ENCODE measurements at regions not wholly inside any gene's neighbourhood (a gene's known extent, or its start where the extent isn't known, plus 50 kb on each side); places are given as distances from the start of the nearest gene placed in this dataset.
A peak's percentile ranks its signal among the peaks of the same experiment; 100 is the strongest.

- Histone ChIP-seq H4K8ac (ENCODE audit: extremely low read depth, insufficient read depth, low read length) (no peak overlapping the region), H3K23me2 (ENCODE audit: low read depth, low read length) (no peaks in the 10 kb centered on the region), H3K4ac (replicated peaks; ENCODE audit: insufficient read length, low read depth, low read length) (no peak overlapping the region), H3K18ac (ENCODE audit: extremely low read depth, low read length) (no peak overlapping the region), H3K4me1 (replicated peaks in 1 of 4; ENCODE audit: control insufficient read depth in 3 of 4, insufficient read depth in 4 of 4, low read length in 3 of 4) (peaks cover 0 to 4% (median 0%) of the 10 kb centered on the region in 4 experiments; a peak in 2 of 7 replicates), H3K4me2 (ENCODE audit: insufficient read depth in 1 of 2, low read depth in 2 of 2, low read length in 2 of 2) (no peak overlapping the region), H4K20me1 (replicated peaks in 1 of 2; ENCODE audit: control insufficient read depth in 1 of 2, insufficient read depth in 2 of 2, low read length in 2 of 2) (no peaks in the 10 kb centered on the region), H3K79me2 (ENCODE audit: control insufficient read depth in 1 of 2, insufficient read depth in 2 of 2, low read length in 2 of 2) (no peaks in the 10 kb centered on the region), H2BK5ac (ENCODE audit: low read depth, low read length) (no peak overlapping the region), H3K4me3 (ENCODE audit: extremely low read depth in 1 of 4, insufficient read depth in 2 of 4, low read depth in 3 of 4, low read length in 4 of 4) (no peak overlapping the region), H2BK12ac (ENCODE audit: low read depth, low read length) (no peak overlapping the region), H2BK20ac (ENCODE audit: low read length) (no peak overlapping the region), H2AK5ac (ENCODE audit: low read depth, low read length) (no peak overlapping the region; the same call in 1 of the 2 replicates), H3K9me3 (ENCODE audit: insufficient read depth in 2 of 2, low read depth in 1 of 2, low read length in 1 of 2) (no peaks in the 10 kb centered on the region), H3K36me3 (ENCODE audit: control insufficient read depth in 2 of 4, insufficient read depth in 4 of 4, low read length in 3 of 4) (no peaks in the 10 kb centered on the region), H3K14ac (ENCODE audit: insufficient read length) (no peak overlapping the region), H3K27ac (ENCODE audit: low read depth, low read length) (no peak overlapping the region), H4K5ac (ENCODE audit: insufficient read length, low read depth, low read length) (no peak overlapping the region), H3K56ac (replicated peaks; ENCODE audit: insufficient read length, low read depth, low read length) (no peak overlapping the region), H3K23ac (ENCODE audit: insufficient read length) (no peak overlapping the region), H3K27me3 (replicated peaks in 1 of 4; ENCODE audit: control insufficient read depth in 3 of 4, extremely low read depth in 1 of 4, insufficient read depth in 3 of 4, low read length in 3 of 4) (0 out of 7 replicates have a peak, but pooled peaks cover 0 to 3% (median 0%) of the 10 kb centered on the region in 4 experiments), H2AFZ (ENCODE audit: low read length) (no peak overlapping the region), H2BK120ac (replicated peaks; ENCODE audit: low read depth, low read length) (no peak overlapping the region), H2BK15ac (ENCODE audit: low read length) (0 out of 2 replicates have a peak overlapping the region, but pooled peaks have one; percentile 12), H4K91ac (replicated peaks; ENCODE audit: insufficient read length, low read length) (no peak overlapping the region), H3K79me1 (ENCODE audit: low read depth, low read length) (no peaks in the 10 kb centered on the region; the same call in 1 of the 2 replicates), H3K9ac (replicated peaks in 1 of 4; ENCODE audit: extremely low read depth in 1 of 4, low read depth in 3 of 4, low read length in 3 of 4) (no peak overlapping the region)
- FAIRE-seq (no peak), DNase-seq (ENCODE audit: low read depth in 1 of 2, low spot score in 2 of 2) (no peak)
- no peak for TF ChIP-seq BACH1 (IDR thresholded peaks at IDR 0.05; ENCODE audit: low read length)
- no peak for TF ChIP-seq ATF3 (IDR thresholded peaks at IDR 0.05; ENCODE audit: insufficient read depth, low read depth, low read length)
- TF ChIP-seq HDAC6 (IDR thresholded peaks at IDR 0.05; ENCODE audit: low read depth, low read length): no peak
- no peak for TF ChIP-seq HDAC2 (IDR thresholded peaks at IDR 0.05; ENCODE audit: borderline replicate concordance in 1 of 2, low read depth in 2 of 2, low read length in 2 of 2)
- no peak for TF ChIP-seq NANOG (IDR thresholded peaks at IDR 0.05; ENCODE audit: insufficient read depth, low read depth, low read length, poor library complexity, severe bottlenecking)
- no peak for TF ChIP-seq BRCA1 (IDR thresholded peaks at IDR 0.05; ENCODE audit: low read depth, low read length)
- TF ChIP-seq TAF1 (IDR thresholded peaks at IDR 0.05; ENCODE audit: low read depth, low read length): no peak
- no peak for TF ChIP-seq E2F6 (IDR thresholded peaks at IDR 0.05)
- no peak for TF ChIP-seq TCF12 (IDR thresholded peaks at IDR 0.05; ENCODE audit: low read depth, low read length)
- TF ChIP-seq CHD1 (IDR thresholded peaks at IDR 0.05; ENCODE audit: low read depth, low read length): no peak
- TF ChIP-seq KDM4A (IDR thresholded peaks at IDR 0.05; ENCODE audit: low read depth, low read length, severe bottlenecking): no peak
- ChIA-PET CTCF (ENCODE audit: partially characterized antibody) (interaction anchor here (0.6 kb wide), 1 partner anchor 255 kb away, joined by 4 read pairs; no protein-coding TSS in a partner anchor), POLR2A (ENCODE audit: partially characterized antibody) (no interaction called here)
- 92% methylated on average over 4 of the region's 4 CpGs; no CpG with 5 or more reads in 1 of the 2 experiments for WGBS, 2 experiments (ENCODE audit: extremely low coverage in 1 of 2, insufficient coverage in 1 of 2, insufficient read length in 1 of 2, insufficient replicate concordance in 2 of 2, low coverage in 1 of 2, low lambda C conversion rate in 2 of 2, missing lambda C conversion rate in 1 of 2)
Measured at GRCh38 chr3:72289692-72290071, 504.7 kb upstream of the PROK2 start.

Measured in H1 (cell line).